HCT116 (cell line): ENCODE measurements at regions not wholly inside any gene's neighbourhood (a gene's known extent, or its start where the extent isn't known, plus 50 kb on each side); places are given as distances from the start of the nearest gene placed in this dataset.

Source experiments
- ATAC-seq: fragments of 200-7000 bp; cut with Tn5 transposase; 2 replicates; pipeline ENCODE4 v1.9.1; 2020; ENCODE audit warnings: mild to moderate bottlenecking, moderate library complexity
- BruUV-seq: library from RNA; stranded (reverse); fragments of 400-500 nt; replicated peaks from 2 replicates; lab custom pipeline; 2021; lab: Mats Ljungman, UMichigan
- CTCF ChIA-PET: fragments of 300-600 bp; sonication (Branson Sonifier 250); formaldehyde crosslinking; loops from one replicate; lab custom pipeline; 2021; ENCODE audit warnings: antibody characterized with exemption; lab: Charles Lee
- POLR2A ChIA-PET: fragments of 300-600, 350-600 bp; sonication (Branson Sonifier 250); formaldehyde crosslinking; loops from one replicate; lab custom pipeline; 2021; ENCODE audit warnings: antibody characterized with exemption; lab: Charles Lee
- RAD21 ChIA-PET, 2 experiments: fragments of 300-600 bp; sonication (Branson Sonifier 250); formaldehyde crosslinking; loops; one replicate each; lab custom pipeline; 2023; ENCODE audit warnings: low total read pairs in 2 of 2; ENCODE audit not compliant: uncharacterized antibody in 2 of 2, unreplicated experiment in 2 of 2, low non-redundant PET in 1 of 2; lab: Charles Lee
- DNase-seq: peaks from one replicate; pipeline ENCODE4 v3.0.0-alpha.2; 2010; ENCODE audit warnings: low read depth, low spot score
- H2AFZ ChIP-seq: fragments of 200-600 bp; shearing (Covaris generic), sonication (generic); 2 replicates; pipeline ENCODE4 v1.6.1; 2017; ENCODE audit warnings: low read depth, mixed run types, mixed read lengths, antibody characterized with exemption, low read length; ENCODE audit not compliant: poor library complexity, severe bottlenecking
- H3K27ac ChIP-seq: 2 replicates; pipeline ENCODE4 v1.5.1; 2012; ENCODE audit warnings: low read depth, low read length
- H3K27me3 ChIP-seq: fragments of 200-600 bp; sonication (generic); 2 replicates; pipeline ENCODE4 v1.6.1; 2016; ENCODE audit warnings: mixed run types, low read length, mixed read lengths; ENCODE audit not compliant: insufficient read depth
- H3K36me3 ChIP-seq, 2 experiments: fragments of 200-500 bp in 1 of 2; fragments of 200-600 bp in 1 of 2; sonication (Bioruptor generic) in 1 of 2; sonication (generic) in 1 of 2; 2 replicates each; pipeline versions ENCODE4 v1.5.1 to v1.6.1; 2014 to 2016; ENCODE audit warnings: low read length in 2 of 2, inconsistent platforms in 1 of 2, mixed read lengths in 1 of 2, mixed run types in 1 of 2; ENCODE audit not compliant: insufficient read depth in 2 of 2, control insufficient read depth in 1 of 2
- H3K4me1 ChIP-seq, 2 experiments: fragments of 200-600 bp in 1 of 2; sonication (generic) in 1 of 2; 2 replicates each; pipeline versions ENCODE4 v1.5.1 to v1.6.1; 2012 to 2017; ENCODE audit warnings: low read length in 2 of 2, inconsistent platforms in 1 of 2, mild to moderate bottlenecking in 1 of 2, mixed read lengths in 1 of 2, mixed run types in 1 of 2, moderate library complexity in 1 of 2; ENCODE audit not compliant: insufficient read depth in 2 of 2, control insufficient read depth in 1 of 2
- H3K4me2 ChIP-seq: fragments of 200-600 bp; sonication (generic); 2 replicates; pipeline ENCODE4 v1.6.1; 2017; ENCODE audit warnings: mixed run types, low read length, mixed read lengths
- H3K4me3 ChIP-seq, 2 experiments: fragments of 200-600 bp in 1 of 2; sonication (generic) in 1 of 2; replicated peaks in 1 of 2; 2 replicates each; pipeline ENCODE4 v1.5.1; 2011 to 2016; ENCODE audit warnings: low read length in 2 of 2, control low read depth in 1 of 2, low read depth in 1 of 2, mild to moderate bottlenecking in 1 of 2, mixed read lengths in 1 of 2, mixed run types in 1 of 2
- H3K79me2 ChIP-seq: fragments of 200-600 bp; sonication (generic); 2 replicates; pipeline ENCODE4 v1.6.1; 2017; ENCODE audit warnings: mild to moderate bottlenecking, mixed run types, low read length, moderate library complexity, mixed read lengths; ENCODE audit not compliant: insufficient read depth
- H3K9ac ChIP-seq: fragments of 200-600 bp; sonication (generic); 2 replicates; pipeline ENCODE4 v1.6.1; 2016; ENCODE audit warnings: low read length, mixed read lengths
- H3K9me2 ChIP-seq: fragments of 200-600 bp; sonication (generic), shearing (Covaris generic); 2 replicates; pipeline ENCODE4 v1.6.1; 2017; ENCODE audit warnings: mixed run types, mild to moderate bottlenecking, moderate library complexity; ENCODE audit not compliant: insufficient read depth
- H3K9me3 ChIP-seq, 2 experiments: fragments of 200-500 bp in 1 of 2; fragments of 200-600 bp in 1 of 2; sonication (Bioruptor generic) in 1 of 2; sonication (generic) in 1 of 2; 2 replicates each; pipeline ENCODE4 v1.6.1; 2014 to 2017; ENCODE audit warnings: low read length in 2 of 2, mixed read lengths in 2 of 2, inconsistent platforms in 1 of 2, low read depth in 1 of 2, mild to moderate bottlenecking in 1 of 2, mixed run types in 1 of 2, moderate library complexity in 1 of 2; ENCODE audit not compliant: control insufficient read depth in 1 of 2, insufficient read depth in 1 of 2
- H4K20me1 ChIP-seq: fragments of 200-600 bp; sonication (generic), shearing (Covaris generic); 2 replicates; pipeline ENCODE4 v1.6.1; 2017; ENCODE audit warnings: mixed run types, mild to moderate bottlenecking, moderate library complexity; ENCODE audit not compliant: insufficient read depth
- ATF3 ChIP-seq: IDR thresholded peaks from 2 replicates; pipeline ENCODE4 v1.6.1; 2012
- CEBPB ChIP-seq: IDR thresholded peaks from 2 replicates; pipeline ENCODE4 v1.6.1; 2012; ENCODE audit warnings: low read depth
- CTCF ChIP-seq, 3 experiments: fragments of 200-600 bp in 1 of 3; sonication (generic) in 1 of 3; IDR thresholded peaks in 2 of 3; conservative IDR thresholded peaks in 1 of 3; 2 replicates each; pipeline ENCODE4 v1.5.1; 2012 to 2017; ENCODE audit warnings: low read depth in 2 of 3, low read length in 2 of 3, antibody characterized with exemption in 1 of 3, borderline replicate concordance in 1 of 3, control low read depth in 1 of 3, mild to moderate bottlenecking in 1 of 3, mixed read lengths in 1 of 3, mixed run types in 1 of 3, moderate library complexity in 1 of 3; ENCODE audit not compliant: insufficient read depth in 1 of 3
- EGR1 ChIP-seq: IDR thresholded peaks from 2 replicates; pipeline ENCODE4 v1.6.1; 2012; ENCODE audit warnings: low read depth
- ELF1 ChIP-seq: IDR thresholded peaks from 2 replicates; pipeline ENCODE4 v1.6.1; 2012; ENCODE audit warnings: low read depth, borderline replicate concordance
- EZH2 ChIP-seq: fragments of 200-600 bp; sonication (generic); IDR thresholded peaks from 2 replicates; pipeline ENCODE4 v1.6.1; 2017; ENCODE audit warnings: antibody characterized with exemption, mixed run types
- EZH2phosphoT487 ChIP-seq: fragments of 200-600 bp; IDR thresholded peaks from 2 replicates; pipeline ENCODE4 v1.6.1; 2018; ENCODE audit warnings: antibody characterized with exemption, borderline replicate concordance
- FOSL1 ChIP-seq: IDR thresholded peaks from 2 replicates; pipeline ENCODE4 v1.6.1; 2012; ENCODE audit warnings: low read depth
- JUND ChIP-seq: IDR thresholded peaks from 2 replicates; pipeline ENCODE4 v1.6.1; 2012
- MAX ChIP-seq: IDR thresholded peaks from 2 replicates; pipeline ENCODE4 v1.6.1; 2012
- POLR2A ChIP-seq: IDR thresholded peaks from 2 replicates; pipeline ENCODE4 v1.7.0; 2011; ENCODE audit warnings: borderline replicate concordance; ENCODE audit not compliant: insufficient read depth, insufficient read length; ENCODE audit errors: extremely low read depth
- POLR2AphosphoS5 ChIP-seq: IDR thresholded peaks from 2 replicates; pipeline ENCODE4 v1.6.1; 2011; ENCODE audit warnings: mild to moderate bottlenecking, low read depth, low read length, moderate library complexity
- RAD21 ChIP-seq: IDR thresholded peaks from 2 replicates; pipeline ENCODE4 v1.6.1; 2012; ENCODE audit warnings: low read depth, mild to moderate bottlenecking
- REST ChIP-seq: IDR thresholded peaks from 2 replicates; pipeline ENCODE4 v1.6.1; 2012; ENCODE audit warnings: low read depth
- SIN3A ChIP-seq: IDR thresholded peaks from 2 replicates; pipeline ENCODE4 v1.6.1; 2012; ENCODE audit warnings: low read depth
- SRF ChIP-seq: IDR thresholded peaks from 2 replicates; pipeline ENCODE4 v1.6.1; 2012; ENCODE audit warnings: low read depth
- TCF7L2 ChIP-seq: IDR thresholded peaks from 2 replicates; pipeline ENCODE4 v1.7.0; 2011; ENCODE audit warnings: borderline replicate concordance, inconsistent platforms; ENCODE audit not compliant: insufficient read depth, insufficient read length; ENCODE audit errors: extremely low read depth
- YY1 ChIP-seq: IDR thresholded peaks from 2 replicates; pipeline ENCODE4 v1.6.1; 2011; ENCODE audit warnings: low read length, low read depth, moderate library complexity, mild to moderate bottlenecking; ENCODE audit not compliant: insufficient replicate concordance; ENCODE audit errors: extremely low read depth
- ZFX ChIP-seq: fragments of 450-650 bp; IDR thresholded peaks from 2 replicates; pipeline ENCODE4 v1.6.1; 2017
- ZNF274 ChIP-seq: fragments of 200-500 bp; sonication (Bioruptor generic); IDR thresholded peaks from 2 replicates; pipeline ENCODE4 v1.6.1; 2014; ENCODE audit warnings: mild to moderate bottlenecking, low read depth, low read length, inconsistent platforms
- intact Hi-C: fragments of 100-400 bp; cut with micrococcal nuclease; formaldehyde crosslinking; loops from 2 replicates; pipeline ENCODE4 v1.10.0; 2022

GRCh38 chr4:162475246-162475645 lies 311.4 kb upstream of the FSTL5 start:
- H3K36me3 ChIP-seq = no peaks in the 10 kb centered on the region
- intact Hi-C loops = no loop called here
- H3K79me2 ChIP-seq = no peaks in the 10 kb centered on the region
- H3K27me3 ChIP-seq = no peaks in the 10 kb centered on the region
- H3K9me3 ChIP-seq = no peaks in the 10 kb centered on the region
- DNase-seq (no peak), ATAC-seq (no peak)
- H3K9ac ChIP-seq = no peak overlapping the region
- no peak overlapping the region for H2AFZ ChIP-seq
- no peak overlapping the region for H3K27ac ChIP-seq
- no peak overlapping the region for H3K4me3 ChIP-seq
- ChIA-PET RAD21 (no interaction called here), CTCF (interaction anchor here (1.4 kb wide), 1 partner anchor 13 kb away, joined by 4 read pairs; no protein-coding TSS in a partner anchor), POLR2A (no interaction called here)
- H3K9me2 ChIP-seq = no peaks in the 10 kb centered on the region
- no peaks in the 10 kb centered on the region for H3K4me1 ChIP-seq
- no TSS peak for BruUV-seq
- H3K4me2 ChIP-seq = no peak overlapping the region
- no peaks in the 10 kb centered on the region for H4K20me1 ChIP-seq
- TF ChIP-seq ELF1 = no peak
- TF ChIP-seq EZH2phosphoT487 = no peak
- TF ChIP-seq JUND = no peak
- TF ChIP-seq FOSL1 = no peak
- no peak for TF ChIP-seq POLR2AphosphoS5
- TF ChIP-seq YY1 = no peak
- TF ChIP-seq EZH2 = no peak
- TF ChIP-seq REST = no peak
- TF ChIP-seq TCF7L2 = no peak
- TF ChIP-seq RAD21 = no peak
- TF ChIP-seq CTCF (IDR thresholded peaks at IDR 0.05 in 2 of 3, conservative IDR thresholded peaks at IDR 0.05 in 1 of 3; ENCODE audit: borderline replicate concordance in 1 of 3, insufficient read depth in 1 of 3, low read depth in 2 of 3, low read length in 2 of 3) = no peak
- no peak for TF ChIP-seq POLR2A
- TF ChIP-seq CEBPB = no peak
- no peak for TF ChIP-seq SRF
- TF ChIP-seq MAX = no peak
- no peak for TF ChIP-seq ATF3
- TF ChIP-seq SIN3A = no peak
- TF ChIP-seq ZNF274 = no peak
- no peak for TF ChIP-seq ZFX
- no peak for TF ChIP-seq EGR1
